ENCODE measurements at regions not wholly inside any gene's neighbourhood (a gene's known extent, or its start where the extent isn't known, plus 50 kb on each side); places are given as distances from the start of the nearest gene placed in this dataset.
A peak's percentile ranks its signal among the peaks of the same experiment; 100 is the strongest.

GRCh38 chr22:48284671-48285070 lies 1522.2 kb downstream of the TBC1D22A start:
- H3K23ac ChIP-seq (ENCODE audit: low read depth, low read length, poor library complexity): no peak overlapping the region
- H2AFZ ChIP-seq (ENCODE audit: low read length): no peak overlapping the region
- H3K79me1 ChIP-seq (ENCODE audit: low read depth, low read length): no peaks in the 10 kb centered on the region
- H3K27me3 ChIP-seq (ENCODE audit: control insufficient read depth in 3 of 3, insufficient read depth in 3 of 3, low read depth in 1 of 3, low read length in 3 of 3): no peaks in the 10 kb centered on the region
- DNase-seq (ENCODE audit: low spot score): no peak
- no peak overlapping the region for H3K4ac ChIP-seq (ENCODE audit: low read length)
- H3K4me3 ChIP-seq (ENCODE audit: low read length in 2 of 2): no peak overlapping the region
- no peak overlapping the region for H2AK5ac ChIP-seq (ENCODE audit: low read depth, low read length)
- H3K36me3 ChIP-seq (replicated peaks in 1 of 2; ENCODE audit: control insufficient read depth in 2 of 2, insufficient read depth in 2 of 2, low read length in 2 of 2): no peaks in the 10 kb centered on the region
- no CpG with 5 or more reads among the region's 4 CpGs for WGBS, 2 donors (ENCODE audit: extremely low coverage in 2 of 2, insufficient read length in 2 of 2, insufficient replicate concordance in 1 of 2)
- no peak overlapping the region for H3K14ac ChIP-seq (ENCODE audit: low read length)
- no peak overlapping the region for H4K91ac ChIP-seq (ENCODE audit: low read depth, low read length, poor library complexity)
- H3K18ac ChIP-seq (ENCODE audit: low read length): no peak overlapping the region
- no peak overlapping the region for H2BK5ac ChIP-seq (ENCODE audit: low read length)
- no peaks in the 10 kb centered on the region for H3K4me1 ChIP-seq (ENCODE audit: control insufficient read depth in 2 of 2, insufficient read depth in 1 of 2, low read depth in 1 of 2, low read length in 2 of 2)
- H4K8ac ChIP-seq (ENCODE audit: low read depth, low read length): no peak overlapping the region
- H3K9me3 ChIP-seq (replicated peaks in 1 of 2; ENCODE audit: control insufficient read depth in 2 of 2, insufficient read depth in 1 of 2, low read depth in 1 of 2, low read length in 2 of 2): no peaks in the 10 kb centered on the region
- no peak overlapping the region for H2BK120ac ChIP-seq (ENCODE audit: low read depth, low read length)
- no peak overlapping the region for H2BK12ac ChIP-seq (ENCODE audit: low read length)
- H3K9ac ChIP-seq (ENCODE audit: low read depth, low read length, poor library complexity): no peak overlapping the region
- no peak overlapping the region for H3K4me2 ChIP-seq (ENCODE audit: insufficient read depth, low read length, poor library complexity, severe bottlenecking)
- no peak overlapping the region for H2BK15ac ChIP-seq (ENCODE audit: low read length)
- H3K27ac ChIP-seq (replicated peaks; ENCODE audit: low read length): no peak overlapping the region

- no peak overlapping the region for H4K8ac ChIP-seq (ENCODE audit: low read depth, low read length)
- H2BK12ac ChIP-seq (ENCODE audit: low read length): no peak overlapping the region
- no peak overlapping the region for H2BK15ac ChIP-seq (ENCODE audit: low read length)
- no peak overlapping the region for H3K9ac ChIP-seq (ENCODE audit: low read depth, low read length, poor library complexity)
- no peaks in the 10 kb centered on the region for H3K27me3 ChIP-seq (ENCODE audit: control insufficient read depth in 3 of 3, insufficient read depth in 3 of 3, low read depth in 1 of 3, low read length in 3 of 3)
- H3K36me3 ChIP-seq (replicated peaks in 1 of 2; ENCODE audit: control insufficient read depth in 2 of 2, insufficient read depth in 2 of 2, low read length in 2 of 2): no peaks in the 10 kb centered on the region
- no peak overlapping the region for H3K27ac ChIP-seq (replicated peaks; ENCODE audit: low read length)
- H3K4ac ChIP-seq (ENCODE audit: low read length): no peak overlapping the region
- no peak overlapping the region for H2AK5ac ChIP-seq (ENCODE audit: low read depth, low read length)
- H3K9me3 ChIP-seq (replicated peaks in 1 of 2; ENCODE audit: control insufficient read depth in 2 of 2, insufficient read depth in 1 of 2, low read depth in 1 of 2, low read length in 2 of 2): no peaks in the 10 kb centered on the region
- H2AFZ ChIP-seq (ENCODE audit: low read length): no peak overlapping the region
- no peak overlapping the region for H3K4me2 ChIP-seq (ENCODE audit: insufficient read depth, low read length, poor library complexity, severe bottlenecking)
- no peaks in the 10 kb centered on the region for H3K79me1 ChIP-seq (ENCODE audit: low read depth, low read length)
- no peak overlapping the region for H3K18ac ChIP-seq (ENCODE audit: low read length)
- H2BK120ac ChIP-seq (ENCODE audit: low read depth, low read length): no peak overlapping the region
- H3K23ac ChIP-seq (ENCODE audit: low read depth, low read length, poor library complexity): no peak overlapping the region
- no peak overlapping the region for H3K14ac ChIP-seq (ENCODE audit: low read length)
- H3K4me3 ChIP-seq (ENCODE audit: low read length in 2 of 2): no peak overlapping the region
- H4K91ac ChIP-seq (ENCODE audit: low read depth, low read length, poor library complexity): no peak overlapping the region
- whole genome bisulfite sequencing, 2 donors (ENCODE audit: extremely low coverage in 2 of 2, insufficient read length in 2 of 2, insufficient replicate concordance in 1 of 2): no CpG with 5 or more reads among the region's 2 CpGs
- DNase-seq (ENCODE audit: low spot score): no peak
- H2BK5ac ChIP-seq (ENCODE audit: low read length): no peak overlapping the region
- peaks cover 0 to 5% of the 10 kb centered on the region in 2 donors for H3K4me1 ChIP-seq (ENCODE audit: control insufficient read depth in 2 of 2, insufficient read depth in 1 of 2, low read depth in 1 of 2, low read length in 2 of 2)
Observed at GRCh38 chr22:48282804-48283203, 1520.4 kb downstream of the TBC1D22A start.

GRCh38 chr22:48279461-48279756 lies 1517.0 kb downstream of the TBC1D22A start:
- Histone ChIP-seq H2AK5ac (ENCODE audit: low read depth, low read length) (no peak overlapping the region), H3K14ac (ENCODE audit: low read length) (peak overlapping the region; percentile 22), H2BK5ac (ENCODE audit: low read length) (no peak overlapping the region), H3K36me3 (replicated peaks in 1 of 2; ENCODE audit: control insufficient read depth in 2 of 2, insufficient read depth in 2 of 2, low read length in 2 of 2) (no peaks in the 10 kb centered on the region), H3K4me1 (ENCODE audit: control insufficient read depth in 2 of 2, insufficient read depth in 1 of 2, low read depth in 1 of 2, low read length in 2 of 2) (peaks cover 0 to 8% of the 10 kb centered on the region in 2 donors), H2BK12ac (ENCODE audit: low read length) (no peak overlapping the region), H3K4ac (ENCODE audit: low read length) (no peak overlapping the region), H3K27ac (replicated peaks; ENCODE audit: low read length) (no peak overlapping the region), H3K9me3 (replicated peaks in 1 of 2; ENCODE audit: control insufficient read depth in 2 of 2, insufficient read depth in 1 of 2, low read depth in 1 of 2, low read length in 2 of 2) (no peaks in the 10 kb centered on the region), H3K9ac (ENCODE audit: low read depth, low read length, poor library complexity) (peak overlapping the region; percentile 57), H2BK120ac (ENCODE audit: low read depth, low read length) (no peak overlapping the region), H4K8ac (ENCODE audit: low read depth, low read length) (no peak overlapping the region), H2AFZ (ENCODE audit: low read length) (no peak overlapping the region), H3K18ac (ENCODE audit: low read length) (peak overlapping the region; percentile 42), H3K4me2 (ENCODE audit: insufficient read depth, low read length, poor library complexity, severe bottlenecking) (no peak overlapping the region), H3K23ac (ENCODE audit: low read depth, low read length, poor library complexity) (no peak overlapping the region), H3K4me3 (ENCODE audit: low read length in 2 of 2) (no peak overlapping the region), H3K79me1 (ENCODE audit: low read depth, low read length) (no peaks in the 10 kb centered on the region), H3K27me3 (ENCODE audit: control insufficient read depth in 3 of 3, insufficient read depth in 3 of 3, low read depth in 1 of 3, low read length in 3 of 3) (no peaks in the 10 kb centered on the region), H2BK15ac (ENCODE audit: low read length) (no peak overlapping the region), H4K91ac (ENCODE audit: low read depth, low read length, poor library complexity) (no peak overlapping the region)
- no peak for DNase-seq (ENCODE audit: low spot score)
- WGBS, 2 donors (ENCODE audit: extremely low coverage in 2 of 2, insufficient read length in 2 of 2, insufficient replicate concordance in 1 of 2): no CpG with 5 or more reads among the region's 6 CpGs

- H2BK5ac ChIP-seq (ENCODE audit: low read length): no peak overlapping the region
- WGBS, 2 donors (ENCODE audit: extremely low coverage in 2 of 2, insufficient read length in 2 of 2, insufficient replicate concordance in 1 of 2): no CpG with 5 or more reads among the region's 19 CpGs
Observed at GRCh38 chr22:48278620-48279460, 1516.4 kb downstream of the TBC1D22A start.

More at GRCh38 chr22:48278620-48279460, 1516.4 kb downstream of the TBC1D22A start:
- Histone ChIP-seq H2AFZ (ENCODE audit: low read length) (no peak overlapping the region), H3K4ac (ENCODE audit: low read length) (no peak overlapping the region), H2AK5ac (ENCODE audit: low read depth, low read length) (no peak overlapping the region), H3K4me3 (ENCODE audit: low read length in 2 of 2) (no peak overlapping the region), H3K9ac (ENCODE audit: low read depth, low read length, poor library complexity) (peak overlapping the region; percentile 57), H3K79me1 (ENCODE audit: low read depth, low read length) (no peaks in the 10 kb centered on the region), H3K23ac (ENCODE audit: low read depth, low read length, poor library complexity) (no peak overlapping the region), H3K27me3 (ENCODE audit: control insufficient read depth in 3 of 3, insufficient read depth in 3 of 3, low read depth in 1 of 3, low read length in 3 of 3) (no peaks in the 10 kb centered on the region), H3K27ac (replicated peaks; ENCODE audit: low read length) (no peak overlapping the region), H3K36me3 (replicated peaks in 1 of 2; ENCODE audit: control insufficient read depth in 2 of 2, insufficient read depth in 2 of 2, low read length in 2 of 2) (no peaks in the 10 kb centered on the region), H3K14ac (ENCODE audit: low read length) (peak overlapping the region; percentile 22), H3K18ac (ENCODE audit: low read length) (peak overlapping the region; percentile 42), H3K4me2 (ENCODE audit: insufficient read depth, low read length, poor library complexity, severe bottlenecking) (no peak overlapping the region), H4K91ac (ENCODE audit: low read depth, low read length, poor library complexity) (no peak overlapping the region), H2BK12ac (ENCODE audit: low read length) (no peak overlapping the region), H2BK15ac (ENCODE audit: low read length) (no peak overlapping the region), H3K9me3 (replicated peaks in 1 of 2; ENCODE audit: control insufficient read depth in 2 of 2, insufficient read depth in 1 of 2, low read depth in 1 of 2, low read length in 2 of 2) (no peaks in the 10 kb centered on the region), H4K8ac (ENCODE audit: low read depth, low read length) (no peak overlapping the region), H3K4me1 (ENCODE audit: control insufficient read depth in 2 of 2, insufficient read depth in 1 of 2, low read depth in 1 of 2, low read length in 2 of 2) (peaks cover 0 to 8% of the 10 kb centered on the region in 2 donors), H2BK120ac (ENCODE audit: low read depth, low read length) (no peak overlapping the region)
- no peak for DNase-seq (ENCODE audit: low spot score)
